OCI-LY7 (cell line): ENCODE measurements at regions not wholly inside any gene's neighbourhood (a gene's known extent, or its start where the extent isn't known, plus 50 kb on each side); places are given as distances from the start of the nearest gene placed in this dataset.

Experiments
- BruUV-seq: library from RNA; stranded (reverse); fragments of 400-500 nt; replicated peaks from 2 replicates; lab custom pipeline; 2021; lab: Mats Ljungman, UMichigan
- CTCF ChIA-PET: fragments of 300-600 bp; sonication (Branson Sonifier 250); formaldehyde crosslinking; loops from one replicate; lab custom pipeline; 2022; ENCODE audit warnings: antibody characterized with exemption; ENCODE audit not compliant: unreplicated experiment; lab: Charles Lee
- POLR2A ChIA-PET: fragments of 300-600 bp; sonication (Branson Sonifier 250); formaldehyde crosslinking; loops from one replicate; lab custom pipeline; 2022; ENCODE audit warnings: antibody characterized with exemption; lab: Charles Lee
- DNase-seq: peaks from one replicate; pipeline ENCODE4 v3.0.0-alpha.2; 2015; ENCODE audit warnings: low spot score
- H2AFZ ChIP-seq: fragments of 200-600 bp; sonication (generic), shearing (Covaris generic); 2 replicates; pipeline ENCODE4 v1.6.1; 2014; ENCODE audit warnings: mild to moderate bottlenecking, antibody characterized with exemption, low read length, moderate library complexity
- H3K27ac ChIP-seq: fragments of 200-600 bp; sonication (generic); 2 replicates; pipeline ENCODE4 v1.5.1; 2014; ENCODE audit warnings: mixed run types, low read depth, mild to moderate bottlenecking, moderate library complexity, low read length, inconsistent platforms; ENCODE audit not compliant: poor library complexity, severe bottlenecking
- H3K36me3 ChIP-seq: fragments of 200-600 bp; sonication (generic); 2 replicates; pipeline ENCODE4 v1.6.1; 2014; ENCODE audit warnings: mild to moderate bottlenecking, antibody characterized with exemption, low read length, moderate library complexity, mixed read lengths; ENCODE audit not compliant: insufficient read depth
- H3K4me1 ChIP-seq: fragments of 200-600 bp; sonication (generic); 2 replicates; pipeline ENCODE4 v1.5.1; 2014; ENCODE audit warnings: mild to moderate bottlenecking, low read length; ENCODE audit not compliant: insufficient read depth, poor library complexity, severe bottlenecking
- H3K4me2 ChIP-seq: fragments of 200-600 bp; sonication (generic); 2 replicates; pipeline ENCODE4 v1.6.1; 2014; ENCODE audit warnings: mild to moderate bottlenecking, low read length
- H3K4me3 ChIP-seq: fragments of 200-600 bp; sonication (generic); 2 replicates; pipeline ENCODE4 v1.5.1; 2014; ENCODE audit warnings: mild to moderate bottlenecking, low read depth, low read length; ENCODE audit not compliant: poor library complexity, severe bottlenecking
- H3K79me2 ChIP-seq: fragments of 200-600 bp; sonication (generic); 2 replicates; pipeline ENCODE4 v1.6.1; 2016; ENCODE audit warnings: low read depth, mild to moderate bottlenecking, low read length, moderate library complexity, mixed read lengths; ENCODE audit not compliant: insufficient read depth
- H3K9me2 ChIP-seq: fragments of 200-600 bp; sonication (generic); 2 replicates; pipeline ENCODE4 v1.6.1; 2016; ENCODE audit warnings: mild to moderate bottlenecking, low read length, mixed read lengths; ENCODE audit not compliant: insufficient read depth
- H3K9me3 ChIP-seq: fragments of 200-600 bp; sonication (generic); 2 replicates; pipeline ENCODE4 v1.6.1; 2014; ENCODE audit warnings: mild to moderate bottlenecking, mixed run types, low read length, mixed read lengths
- H4K20me1 ChIP-seq: fragments of 200-600 bp; sonication (generic); 2 replicates; pipeline ENCODE4 v1.6.1; 2014; ENCODE audit warnings: mild to moderate bottlenecking, antibody characterized with exemption, low read length, moderate library complexity, mixed read lengths; ENCODE audit not compliant: insufficient read depth
- EZH2phosphoT487 ChIP-seq: fragments of 200-600 bp; sonication (generic); IDR thresholded peaks from 2 replicates; pipeline ENCODE4 v1.6.1; 2018; ENCODE audit warnings: low read depth, borderline replicate concordance, mild to moderate bottlenecking, mixed run types, antibody characterized with exemption, low read length, moderate library complexity, mixed read lengths
- intact Hi-C: fragments of 100-400 bp; cut with micrococcal nuclease; formaldehyde crosslinking; loops from one replicate; pipeline ENCODE4 v1.10.0; 2022; ENCODE audit not compliant: unreplicated experiment
- TF ChIP-seq, protein P1 (sequence below): fragments of 200-600 bp; sonication (generic); conservative IDR thresholded peaks from 2 replicates; pipeline ENCODE4 v1.5.1; 2014; ENCODE audit warnings: mild to moderate bottlenecking, antibody characterized with exemption, low read length, moderate library complexity, mixed read lengths

DNA sequence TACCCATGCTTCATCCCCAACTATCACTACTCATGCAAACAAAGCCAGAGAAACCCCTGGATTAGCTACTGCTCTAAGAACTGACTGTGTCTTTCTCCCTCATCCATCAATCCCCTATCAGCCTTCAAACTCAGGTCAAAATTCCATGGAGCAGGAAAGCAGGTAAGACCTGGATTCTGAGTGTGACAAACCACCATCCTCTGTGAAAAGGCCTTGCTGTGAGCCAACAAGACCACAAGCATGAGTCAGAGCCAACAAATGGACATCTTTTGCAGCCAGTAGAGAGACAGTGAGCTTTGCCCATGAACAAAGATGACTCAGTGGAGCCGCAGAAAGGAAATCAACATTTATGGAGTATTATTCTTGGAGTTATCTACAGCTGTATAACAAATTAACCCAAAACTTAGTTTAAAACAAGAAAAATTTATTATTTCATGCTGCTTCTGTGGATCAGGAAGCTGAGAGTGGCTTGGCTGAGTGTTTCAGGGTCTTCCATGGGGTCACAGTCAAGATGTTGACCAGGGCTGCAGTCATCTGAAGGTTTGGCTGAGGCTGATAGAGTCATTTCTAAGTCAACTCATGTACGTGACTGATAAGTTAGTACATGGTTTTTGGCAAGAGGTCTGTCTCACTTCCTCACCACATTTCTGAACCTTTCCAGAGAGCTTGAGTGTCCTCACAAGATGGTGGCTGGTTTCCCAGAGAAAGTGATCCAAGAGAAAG is 61.1 kb downstream of the PITPNM2 start:
- ChIA-PET CTCF (no interaction called here), POLR2A (interaction anchor here (0.6 to 1.5 kb wide), 3 partner anchors 9 to 270 kb away, joined by 4 to 5 read pairs (median 4); no protein-coding TSS in a partner anchor)
- no peak for TF ChIP-seq EZH2phosphoT487
- TF ChIP-seq, protein P1, sequence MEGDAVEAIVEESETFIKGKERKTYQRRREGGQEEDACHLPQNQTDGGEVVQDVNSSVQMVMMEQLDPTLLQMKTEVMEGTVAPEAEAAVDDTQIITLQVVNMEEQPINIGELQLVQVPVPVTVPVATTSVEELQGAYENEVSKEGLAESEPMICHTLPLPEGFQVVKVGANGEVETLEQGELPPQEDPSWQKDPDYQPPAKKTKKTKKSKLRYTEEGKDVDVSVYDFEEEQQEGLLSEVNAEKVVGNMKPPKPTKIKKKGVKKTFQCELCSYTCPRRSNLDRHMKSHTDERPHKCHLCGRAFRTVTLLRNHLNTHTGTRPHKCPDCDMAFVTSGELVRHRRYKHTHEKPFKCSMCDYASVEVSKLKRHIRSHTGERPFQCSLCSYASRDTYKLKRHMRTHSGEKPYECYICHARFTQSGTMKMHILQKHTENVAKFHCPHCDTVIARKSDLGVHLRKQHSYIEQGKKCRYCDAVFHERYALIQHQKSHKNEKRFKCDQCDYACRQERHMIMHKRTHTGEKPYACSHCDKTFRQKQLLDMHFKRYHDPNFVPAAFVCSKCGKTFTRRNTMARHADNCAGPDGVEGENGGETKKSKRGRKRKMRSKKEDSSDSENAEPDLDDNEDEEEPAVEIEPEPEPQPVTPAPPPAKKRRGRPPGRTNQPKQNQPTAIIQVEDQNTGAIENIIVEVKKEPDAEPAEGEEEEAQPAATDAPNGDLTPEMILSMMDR, result no peak
- H3K36me3 ChIP-seq, result no peaks in the 10 kb centered on the region
- H3K4me3 ChIP-seq, result no peak overlapping the region
- no TSS peak for BruUV-seq
- H3K79me2 ChIP-seq, result no peaks in the 10 kb centered on the region
- H3K9me2 ChIP-seq, result no peaks in the 10 kb centered on the region
- H3K4me1 ChIP-seq, result peaks cover 12% of the 10 kb centered on the region
- DNase-seq, result no peak
- H4K20me1 ChIP-seq, result no peaks in the 10 kb centered on the region
- intact Hi-C loops, result no loop called here
- H2AFZ ChIP-seq, result no peak overlapping the region
- H3K27ac ChIP-seq, result no peak overlapping the region
- H3K4me2 ChIP-seq, result no peak overlapping the region
- H3K9me3 ChIP-seq, result no peaks in the 10 kb centered on the region

DNA sequence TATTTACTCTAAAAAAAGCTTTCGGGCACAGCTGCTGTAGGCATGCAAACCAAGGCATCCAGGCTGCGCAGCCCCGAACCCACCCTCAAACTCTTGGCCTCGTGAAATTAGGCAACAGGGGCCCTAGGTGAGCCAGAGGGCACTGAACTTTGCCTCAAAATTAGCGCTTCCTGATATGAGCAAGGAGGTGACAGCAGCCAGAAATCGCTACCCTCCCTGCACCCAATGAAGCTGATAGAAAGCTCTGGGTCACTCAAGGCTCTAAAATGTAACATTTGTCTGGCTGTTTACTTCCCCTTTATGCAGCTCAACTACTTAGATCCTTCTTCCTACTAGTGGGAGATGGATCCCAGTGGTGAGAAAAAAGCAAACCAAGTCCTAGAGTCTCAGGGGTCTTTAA is 61.8 kb downstream of the PITPNM2 start:
- H3K36me3 ChIP-seq, result no peaks in the 10 kb centered on the region
- peaks cover 18% of the 10 kb centered on the region for H3K4me1 ChIP-seq
- H2AFZ ChIP-seq, result no peak overlapping the region
- no peaks in the 10 kb centered on the region for H3K9me2 ChIP-seq
- ChIA-PET POLR2A (interaction anchor here (1.2 to 1.5 kb wide), 2 partner anchors 9 to 29 kb away, joined by 4 read pairs; no protein-coding TSS in a partner anchor), CTCF (no interaction called here)
- no peaks in the 10 kb centered on the region for H3K9me3 ChIP-seq
- H4K20me1 ChIP-seq, result no peaks in the 10 kb centered on the region
- intact Hi-C loops, result no loop called here
- H3K4me3 ChIP-seq, result no peak overlapping the region
- BruUV-seq, result no TSS peak
- H3K4me2 ChIP-seq, result no peak overlapping the region
- no peaks in the 10 kb centered on the region for H3K79me2 ChIP-seq
- H3K27ac ChIP-seq, result no peak overlapping the region
- TF ChIP-seq, protein P1, result no peak
- TF ChIP-seq EZH2phosphoT487, result no peak
- no peak for DNase-seq
